SU-DHL-6 (cell line): ENCODE measurements at regions not wholly inside any gene's neighbourhood (a gene's known extent, or its start where the extent isn't known, plus 50 kb on each side); places are given as distances from the start of the nearest gene placed in this dataset.

Source experiments
- EZH2phosphoT487 ChIP-seq: fragments of 200-600 bp; sonication (generic), shearing (Covaris generic); conservative IDR thresholded peaks from 2 replicates; pipeline ENCODE4 v1.6.1; 2018; ENCODE audit warnings: mild to moderate bottlenecking, antibody characterized with exemption, low read length, moderate library complexity, mixed read lengths
- TF ChIP-seq, protein P1 (sequence below): fragments of 200-600 bp; sonication (generic); IDR thresholded peaks from one replicate; pipeline ENCODE4 v1.5.1; 2017; ENCODE audit warnings: antibody characterized with exemption, mild to moderate bottlenecking, low read length, moderate library complexity; ENCODE audit not compliant: insufficient read depth, poor library complexity, severe bottlenecking

GRCh38 chr20:11329271-11329670 is 588.4 kb upstream of the BTBD3 start:
- TF ChIP-seq, protein P1, sequence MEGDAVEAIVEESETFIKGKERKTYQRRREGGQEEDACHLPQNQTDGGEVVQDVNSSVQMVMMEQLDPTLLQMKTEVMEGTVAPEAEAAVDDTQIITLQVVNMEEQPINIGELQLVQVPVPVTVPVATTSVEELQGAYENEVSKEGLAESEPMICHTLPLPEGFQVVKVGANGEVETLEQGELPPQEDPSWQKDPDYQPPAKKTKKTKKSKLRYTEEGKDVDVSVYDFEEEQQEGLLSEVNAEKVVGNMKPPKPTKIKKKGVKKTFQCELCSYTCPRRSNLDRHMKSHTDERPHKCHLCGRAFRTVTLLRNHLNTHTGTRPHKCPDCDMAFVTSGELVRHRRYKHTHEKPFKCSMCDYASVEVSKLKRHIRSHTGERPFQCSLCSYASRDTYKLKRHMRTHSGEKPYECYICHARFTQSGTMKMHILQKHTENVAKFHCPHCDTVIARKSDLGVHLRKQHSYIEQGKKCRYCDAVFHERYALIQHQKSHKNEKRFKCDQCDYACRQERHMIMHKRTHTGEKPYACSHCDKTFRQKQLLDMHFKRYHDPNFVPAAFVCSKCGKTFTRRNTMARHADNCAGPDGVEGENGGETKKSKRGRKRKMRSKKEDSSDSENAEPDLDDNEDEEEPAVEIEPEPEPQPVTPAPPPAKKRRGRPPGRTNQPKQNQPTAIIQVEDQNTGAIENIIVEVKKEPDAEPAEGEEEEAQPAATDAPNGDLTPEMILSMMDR, result no peak
- TF ChIP-seq EZH2phosphoT487, result no peak
